ENCODE measurements at regions not wholly inside any gene's neighbourhood (a gene's known extent, or its start where the extent isn't known, plus 50 kb on each side); places are given as distances from the start of the nearest gene placed in this dataset.
"Not testable (repeated sequence)": the region's sequence is repeated elsewhere in the genome, so short reads cannot be mapped to it uniquely, and the experiment has no call there.

DNA sequence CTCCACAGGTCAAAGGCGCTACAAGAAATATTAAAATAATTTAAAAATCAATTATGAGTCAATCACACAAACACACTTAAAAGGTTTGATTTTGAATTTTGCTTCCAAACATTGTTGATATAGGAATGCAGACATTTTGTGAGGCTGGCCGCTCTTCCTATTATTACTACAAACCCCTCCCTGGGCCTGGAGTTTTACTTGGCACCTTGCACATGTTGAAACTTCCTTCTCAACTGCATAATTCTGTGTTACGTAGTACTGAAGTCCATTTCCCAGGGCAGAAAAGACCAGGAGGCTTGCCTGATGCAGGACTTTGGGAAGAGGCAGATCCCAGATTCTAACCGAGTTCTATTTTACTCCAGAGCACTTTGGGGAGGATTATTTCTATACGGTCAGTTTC is 71.5 kb downstream of the CYTL1 start:
- Mint-ChIP-seq H3K9me3 (peaks cover 0 to 16% of the 10 kb centered on the region in 2 donors), H3K27me3 (no peaks in the 10 kb centered on the region), H3K4me3 (no peak overlapping the region)

GRCh38 chr4:4948370-4948769 is 70.9 kb downstream of the CYTL1 start:
- Mint-ChIP-seq H3K4me3 (no peak overlapping the region), H3K27ac (no peak overlapping the region), H3K4me1 (peaks cover 10% of the 10 kb centered on the region), H3K9me3 (peaks cover 0 to 16% of the 10 kb centered on the region in 2 donors), H3K27me3 (no peaks in the 10 kb centered on the region)
- DNase-seq: no peak
- ATAC-seq: no peak

More for the DNA sequence above, 71.5 kb downstream of the CYTL1 start:
- DNase-seq (no peak), ATAC-seq (no peak)
- H3K4me1 Mint-ChIP-seq: peaks cover 12% of the 10 kb centered on the region
- no peak overlapping the region for H3K27ac Mint-ChIP-seq

GRCh38 chr4:4950561-4951290 is 68.5 kb downstream of the CYTL1 start:
- no peak for DNase-seq
- Mint-ChIP-seq H3K27me3 (no peaks in the 10 kb centered on the region), H3K9me3 (peaks cover 0 to 6% of the 10 kb centered on the region in 2 donors), H3K27ac (no peak overlapping the region), H3K4me1 (no peaks in the 10 kb centered on the region), H3K4me3 (no peak overlapping the region)
- ATAC-seq: no peak

DNA sequence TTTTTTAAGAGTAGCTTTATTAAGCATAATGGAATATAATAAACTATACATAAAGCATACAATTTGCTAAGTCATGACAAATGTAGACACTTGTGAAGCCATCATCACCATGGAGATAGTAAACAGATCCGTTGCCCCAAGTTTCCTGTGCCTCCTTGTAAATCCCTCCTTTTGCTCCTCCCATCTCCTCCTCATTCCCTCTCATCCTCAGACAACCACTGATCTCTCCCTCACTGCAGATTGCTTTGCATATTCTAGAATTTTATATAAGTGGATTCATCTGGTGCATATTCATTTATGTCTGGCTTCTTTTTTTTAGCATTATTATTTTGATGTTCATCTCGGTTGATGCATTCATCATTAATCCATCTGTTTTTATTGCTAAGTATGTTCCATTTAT is 67.0 kb downstream of the CYTL1 start:
- H3K4me3 Mint-ChIP-seq: no peak overlapping the region
- DNase-seq (no peak), ATAC-seq (no peak)
- H3K9me3 Mint-ChIP-seq: no peaks in the 10 kb centered on the region
- no peaks in the 10 kb centered on the region for H3K27me3 Mint-ChIP-seq
- H3K27ac Mint-ChIP-seq: peak overlapping the region in 1 of 2 donors; percentile 70
- no peaks in the 10 kb centered on the region for H3K4me1 Mint-ChIP-seq

DNA sequence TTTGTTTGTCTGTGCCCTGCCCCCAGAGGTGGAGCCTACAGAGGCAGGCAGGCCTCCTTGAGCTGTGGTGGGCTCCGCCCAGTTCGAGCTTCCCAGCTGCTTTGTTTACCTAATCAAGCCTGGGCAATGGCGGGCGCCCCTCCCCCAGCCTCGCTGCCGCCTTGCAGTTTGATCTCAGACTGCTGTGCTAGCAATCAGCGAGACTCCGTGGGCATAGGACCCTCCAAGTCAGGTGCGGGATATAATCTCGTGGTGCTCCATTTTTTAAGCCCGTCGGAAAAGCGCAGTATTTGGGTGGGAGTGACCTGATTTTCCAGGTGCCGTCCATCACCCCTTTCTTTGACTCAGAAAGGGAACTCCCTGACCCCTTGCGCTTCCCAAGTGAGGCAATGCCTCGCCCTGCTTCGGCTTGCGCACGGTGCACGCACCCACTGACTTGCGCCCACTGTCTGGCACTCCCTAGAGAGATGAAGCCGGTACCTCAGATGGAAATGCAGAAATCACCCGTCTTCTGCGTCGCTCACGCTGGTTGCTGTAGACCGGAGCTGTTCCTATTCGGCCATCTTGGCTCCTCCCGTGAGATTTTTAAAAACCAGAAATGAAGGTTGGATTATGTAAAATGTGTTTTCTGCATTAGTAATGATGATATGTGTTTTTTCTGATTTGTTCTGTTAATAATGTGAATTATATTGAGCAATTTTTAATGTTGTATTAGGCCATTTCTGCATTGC is 59.7 kb downstream of the CYTL1 start:
- H3K27me3 Mint-ChIP-seq, H3K4me1 Mint-ChIP-seq, DNase-seq, H3K4me3 Mint-ChIP-seq, ATAC-seq, H3K27ac Mint-ChIP-seq: not testable (repeated sequence)
- peaks cover 17 to 33% of the 10 kb centered on the region in 2 donors for H3K9me3 Mint-ChIP-seq

- H3K4me1 Mint-ChIP-seq: no peaks in the 10 kb centered on the region
- no peaks in the 10 kb centered on the region for H3K27me3 Mint-ChIP-seq
- no peak overlapping the region for H3K27ac Mint-ChIP-seq
- ATAC-seq (no peak), DNase-seq (no peak)
- H3K9me3 Mint-ChIP-seq: peaks cover 21 to 39% of the 10 kb centered on the region in 2 donors
- no peak overlapping the region for H3K4me3 Mint-ChIP-seq
Measured at GRCh38 chr4:4960574-4960973, 58.7 kb downstream of the CYTL1 start.

DNA sequence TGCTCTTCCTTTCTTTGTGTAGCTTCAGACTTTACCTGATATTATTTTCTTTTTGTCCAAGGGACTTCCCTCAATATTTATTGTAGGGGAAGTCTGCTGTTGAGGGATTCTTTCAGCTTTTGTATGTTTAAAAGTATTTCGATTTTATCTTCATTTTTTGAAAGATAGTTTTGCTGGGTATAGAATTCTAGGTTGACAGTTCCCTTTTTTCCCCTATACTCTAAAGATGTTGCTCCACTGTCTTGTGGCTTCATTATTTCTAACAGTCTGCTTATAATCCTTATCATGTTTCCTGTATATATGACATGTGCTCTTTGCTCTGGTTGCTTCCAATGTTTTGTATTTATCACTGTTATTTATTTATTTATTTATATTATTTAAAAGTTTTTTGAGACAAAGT is 57.3 kb downstream of the CYTL1 start:
- no peak for DNase-seq
- Mint-ChIP-seq H3K4me1 (no peaks in the 10 kb centered on the region), H3K4me3 (no peak overlapping the region), H3K27me3 (no peaks in the 10 kb centered on the region), H3K27ac (no peak overlapping the region), H3K9me3 (peaks cover 21 to 39% of the 10 kb centered on the region in 2 donors)
- ATAC-seq: no peak

- Mint-ChIP-seq H3K27ac (no peak overlapping the region), H3K4me3 (no peak overlapping the region), H3K27me3 (no peaks in the 10 kb centered on the region), H3K4me1 (no peaks in the 10 kb centered on the region), H3K9me3 (peaks cover 21 to 39% of the 10 kb centered on the region in 2 donors)
- DNase-seq (no peak), ATAC-seq (no peak)
Measured at GRCh38 chr4:4962928-4963327, 56.3 kb downstream of the CYTL1 start.

Data from stimulated activated naive CD8-positive, alpha-beta T cell treated with anti-CD3 and anti-CD28 coated beads, Interleukin-15, amount 100 ng/mL, for 72 hours (primary cell).